ENCODE measurements at regions not wholly inside any gene's neighbourhood (a gene's known extent, or its start where the extent isn't known, plus 50 kb on each side); places are given as distances from the start of the nearest gene placed in this dataset.

- no peak for DNase-seq
- Histone ChIP-seq H3K4me3 (ENCODE audit: low read depth, low read length) (no peak overlapping the region), H3K36me3 (no peaks in the 10 kb centered on the region), H3K27ac (no peak overlapping the region), H3K9me3 (ENCODE audit: severe bottlenecking) (no peaks in the 10 kb centered on the region), H3K27me3 (ENCODE audit: insufficient read depth, low read depth, severe bottlenecking) (peaks cover 7% of the 10 kb centered on the region)
- TF ChIP-seq CTCF (IDR thresholded peaks at IDR 0.05; ENCODE audit: low read depth, low read length) = no peak
Measured at GRCh38 chr7:106376026-106376799, 91.4 kb upstream of the NAMPT start.

GRCh38 chr7:106375499-106375898, 90.7 kb upstream of the NAMPT start:
- Histone ChIP-seq H3K27me3 (ENCODE audit: insufficient read depth, low read depth, severe bottlenecking) (peaks cover 13% of the 10 kb centered on the region), H3K9me3 (ENCODE audit: severe bottlenecking) (no peaks in the 10 kb centered on the region), H3K27ac (no peak overlapping the region), H3K36me3 (no peaks in the 10 kb centered on the region), H3K4me3 (ENCODE audit: low read depth, low read length) (no peak overlapping the region)
- no peak for DNase-seq
- TF ChIP-seq CTCF (IDR thresholded peaks at IDR 0.05; ENCODE audit: low read depth, low read length) = no peak

GRCh38 chr7:106374437-106374836, 89.7 kb upstream of the NAMPT start:
- no peaks in the 10 kb centered on the region for H3K36me3 ChIP-seq
- no peak for TF ChIP-seq CTCF (IDR thresholded peaks at IDR 0.05; ENCODE audit: low read depth, low read length)
- DNase-seq = no peak
- H3K4me3 ChIP-seq (ENCODE audit: low read depth, low read length) = no peak overlapping the region
- peaks cover 20% of the 10 kb centered on the region for H3K27me3 ChIP-seq (ENCODE audit: insufficient read depth, low read depth, severe bottlenecking)
- no peak overlapping the region for H3K27ac ChIP-seq
- no peaks in the 10 kb centered on the region for H3K9me3 ChIP-seq (ENCODE audit: severe bottlenecking)

- H3K27me3 ChIP-seq (ENCODE audit: insufficient read depth, low read depth, severe bottlenecking) = peaks cover 24% of the 10 kb centered on the region
- H3K9me3 ChIP-seq (ENCODE audit: severe bottlenecking) = no peaks in the 10 kb centered on the region
- no peak for TF ChIP-seq CTCF (IDR thresholded peaks at IDR 0.05; ENCODE audit: low read depth, low read length)
- H3K36me3 ChIP-seq = no peaks in the 10 kb centered on the region
- no peak overlapping the region for H3K4me3 ChIP-seq (ENCODE audit: low read depth, low read length)
- H3K27ac ChIP-seq = no peak overlapping the region
- no peak for DNase-seq
Measured at GRCh38 chr7:106372595-106373318, 88.0 kb upstream of the NAMPT start.

GRCh38 chr7:106372126-106372525, 87.3 kb upstream of the NAMPT start:
- H3K9me3 ChIP-seq (ENCODE audit: severe bottlenecking) = no peaks in the 10 kb centered on the region

More at GRCh38 chr7:106372126-106372525, 87.3 kb upstream of the NAMPT start:
- no peak overlapping the region for H3K4me3 ChIP-seq (ENCODE audit: low read depth, low read length)
- no peaks in the 10 kb centered on the region for H3K36me3 ChIP-seq
- no peak overlapping the region for H3K27ac ChIP-seq
- peaks cover 24% of the 10 kb centered on the region for H3K27me3 ChIP-seq (ENCODE audit: insufficient read depth, low read depth, severe bottlenecking)
- TF ChIP-seq CTCF (IDR thresholded peaks at IDR 0.05; ENCODE audit: low read depth, low read length) = no peak
- no peak for DNase-seq

All from WERI-Rb-1 (cell line).